Stimulated activated naive CD8-positive, alpha-beta T cell treated with anti-CD3 and anti-CD28 coated beads, Interleukin-15, amount 100 ng/mL, for 72 hours (primary cell): ENCODE measurements at regions not wholly inside any gene's neighbourhood (a gene's known extent, or its start where the extent isn't known, plus 50 kb on each side); places are given as distances from the start of the nearest gene placed in this dataset.
"Not testable (repeated sequence)": the region's sequence is repeated elsewhere in the genome, so short reads cannot be mapped to it uniquely, and the experiment has no call there.

Experiments used
- ATAC-seq: fragments of 150-1000 bp; cut with Tn5 transposase; 2 replicates; pipeline ENCODE4 v1.10.0; 2021; ENCODE audit warnings: mild to moderate bottlenecking, moderate library complexity
- DNase-seq, 2 donors: peaks; one replicate each; pipeline ENCODE4 v3.0.0; 2021 to 2022
- H3K27ac Mint-ChIP-seq, 2 donors: one replicate each; pipeline ENCODE4 v1.8.0; 2022; ENCODE audit warnings: mild to moderate bottlenecking in 2 of 2, mixed read lengths in 2 of 2, moderate library complexity in 2 of 2
- H3K27me3 Mint-ChIP-seq: one replicate; pipeline ENCODE4 v1.8.0; 2022; ENCODE audit warnings: mixed read lengths
- H3K4me1 Mint-ChIP-seq: one replicate; pipeline ENCODE4 v1.8.0; 2022; ENCODE audit warnings: mild to moderate bottlenecking, mixed read lengths
- H3K4me3 Mint-ChIP-seq, 2 donors: one replicate each; pipeline ENCODE4 v1.8.0; 2022; ENCODE audit warnings: mild to moderate bottlenecking in 2 of 2, mixed read lengths in 2 of 2, moderate library complexity in 1 of 2
- H3K9me3 Mint-ChIP-seq, 2 donors: one replicate each; pipeline ENCODE4 v1.8.0; 2022; ENCODE audit warnings: mixed read lengths in 2 of 2

DNA sequence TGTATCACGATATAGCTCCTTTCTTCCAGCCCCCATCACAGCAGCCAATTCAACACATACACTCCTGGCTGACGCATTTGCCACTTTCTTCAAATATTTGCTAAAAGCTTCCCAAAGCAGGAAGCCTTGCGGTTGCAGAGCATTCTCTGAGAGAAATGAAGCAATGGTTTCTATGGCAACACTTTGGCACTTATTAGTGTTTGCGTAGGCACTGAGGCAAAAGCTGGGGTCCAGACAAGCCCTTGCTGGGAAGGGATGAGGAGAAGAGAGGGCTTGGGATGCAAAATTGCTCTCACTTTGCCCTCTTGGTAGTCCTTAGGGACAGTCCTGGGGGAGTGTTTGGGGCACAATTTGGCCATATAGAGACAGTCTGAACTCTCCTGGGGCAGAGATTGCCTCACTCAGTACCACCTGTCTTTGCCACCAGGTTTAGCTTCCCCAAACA lies 55.0 kb upstream of the PAK3 start:
- no peak overlapping the region for H3K27ac Mint-ChIP-seq
- ATAC-seq (peak; percentile 63), DNase-seq (peak in 1 of 2 donors; percentile 8)
- no peak overlapping the region for H3K4me3 Mint-ChIP-seq
- H3K4me1 Mint-ChIP-seq = no peaks in the 10 kb centered on the region
- H3K9me3 Mint-ChIP-seq = no peaks in the 10 kb centered on the region
- no peaks in the 10 kb centered on the region for H3K27me3 Mint-ChIP-seq

DNA sequence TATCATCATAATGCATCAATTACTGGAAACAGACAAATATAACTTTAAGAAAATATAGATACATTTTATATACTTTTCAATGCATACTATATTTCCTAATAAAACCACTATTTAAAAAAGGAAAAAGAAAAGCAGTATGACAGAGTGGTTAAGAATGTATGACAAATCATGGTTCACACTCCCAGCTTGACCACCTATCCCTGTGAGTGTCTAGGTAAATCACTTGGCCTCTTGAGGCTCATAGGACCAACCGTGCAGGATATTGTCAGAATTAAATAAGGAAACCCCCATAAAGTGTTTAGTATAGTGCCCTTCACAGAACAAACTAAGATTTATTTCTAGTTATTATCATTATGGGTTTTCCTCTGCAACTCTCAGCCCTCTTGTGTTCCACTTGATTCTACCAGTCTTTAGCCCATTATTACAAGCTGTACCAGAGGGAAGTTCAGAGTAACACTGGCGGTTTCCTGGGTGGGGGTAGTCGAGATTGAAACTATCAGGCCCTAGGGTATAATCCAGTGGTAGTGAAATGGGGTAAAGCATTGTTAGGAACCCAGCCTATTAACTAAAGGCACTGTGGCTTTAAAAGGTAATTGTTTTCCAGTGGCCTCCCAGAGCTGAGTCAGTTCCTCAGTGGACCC lies 55.5 kb upstream of the PAK3 start:
- no peak overlapping the region for H3K4me3 Mint-ChIP-seq
- ATAC-seq (no peak), DNase-seq (no peak)
- H3K4me1 Mint-ChIP-seq = no peaks in the 10 kb centered on the region
- H3K27me3 Mint-ChIP-seq = no peaks in the 10 kb centered on the region
- H3K27ac Mint-ChIP-seq = no peak overlapping the region
- no peaks in the 10 kb centered on the region for H3K9me3 Mint-ChIP-seq

DNA sequence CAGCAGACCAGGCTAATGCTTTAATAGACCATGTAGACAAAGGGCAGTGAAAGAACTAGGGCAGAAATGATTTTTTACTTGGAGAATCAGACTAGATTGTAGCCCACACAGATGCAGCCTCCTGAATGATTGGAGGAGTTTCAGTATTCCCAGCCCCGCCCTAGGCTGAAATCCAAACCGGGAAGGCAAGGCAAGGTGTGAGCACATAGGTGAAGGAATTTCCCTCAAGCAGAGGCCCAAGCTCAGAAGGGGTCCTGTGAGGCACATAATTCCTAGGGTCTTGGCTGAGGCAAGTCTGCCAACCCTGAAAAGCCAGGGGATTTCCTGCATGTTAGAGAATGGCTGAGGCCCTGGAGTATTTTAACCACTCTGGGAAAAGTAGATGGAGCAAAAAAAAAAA lies 56.4 kb upstream of the PAK3 start:
- Mint-ChIP-seq H3K4me3 (no peak overlapping the region), H3K27ac (no peak overlapping the region), H3K4me1 (no peaks in the 10 kb centered on the region), H3K27me3 (no peaks in the 10 kb centered on the region), H3K9me3 (no peaks in the 10 kb centered on the region)
- DNase-seq (no peak), ATAC-seq (no peak)

DNA sequence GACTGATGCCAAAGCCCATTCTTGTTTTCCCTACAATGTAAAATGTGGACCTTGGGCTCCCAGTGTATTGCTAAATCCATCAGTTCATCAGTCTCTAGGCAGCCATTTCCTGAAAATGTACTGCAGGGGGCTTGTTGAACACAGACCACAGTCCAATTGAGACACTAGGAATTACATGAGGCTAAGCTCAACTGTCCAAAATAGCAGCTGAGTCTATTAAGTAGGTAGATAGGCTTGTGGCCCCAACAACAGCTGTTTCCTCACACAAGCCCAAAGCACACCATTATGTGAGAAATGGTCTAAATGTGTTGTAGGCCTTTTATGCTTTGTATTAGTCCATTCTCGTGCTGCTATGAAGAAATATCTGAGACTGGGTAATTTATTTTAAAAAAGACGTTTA lies 60.0 kb upstream of the PAK3 start:
- DNase-seq (no peak), ATAC-seq (no peak)
- no peaks in the 10 kb centered on the region for H3K9me3 Mint-ChIP-seq
- H3K4me3 Mint-ChIP-seq = no peak overlapping the region
- H3K27ac Mint-ChIP-seq = no peak overlapping the region
- no peaks in the 10 kb centered on the region for H3K27me3 Mint-ChIP-seq
- H3K4me1 Mint-ChIP-seq = no peaks in the 10 kb centered on the region

DNA sequence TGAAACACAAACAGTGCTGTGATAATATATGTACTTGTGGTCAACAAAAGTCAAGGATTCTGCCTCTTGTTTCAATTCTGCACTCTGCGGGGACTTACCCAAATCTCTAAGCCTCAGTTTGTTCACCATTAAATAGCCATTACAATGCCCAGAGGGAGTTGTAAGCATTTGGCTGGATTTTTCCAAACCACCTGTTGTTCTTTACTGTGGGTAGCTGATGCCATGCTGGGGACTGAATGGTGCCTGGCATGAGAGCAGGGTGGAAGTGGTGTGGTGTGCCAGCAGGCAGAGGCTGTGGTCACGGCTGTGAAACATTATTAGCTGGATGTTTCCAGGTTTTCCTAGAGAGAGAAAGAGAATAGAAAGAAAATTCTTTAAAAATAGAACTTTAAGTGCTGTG lies 60.7 kb upstream of the PAK3 start:
- Mint-ChIP-seq H3K9me3 (no peaks in the 10 kb centered on the region), H3K4me3 (no peak overlapping the region), H3K4me1 (no peaks in the 10 kb centered on the region), H3K27ac (no peak overlapping the region), H3K27me3 (no peaks in the 10 kb centered on the region)
- DNase-seq (no peak), ATAC-seq (no peak)

DNA sequence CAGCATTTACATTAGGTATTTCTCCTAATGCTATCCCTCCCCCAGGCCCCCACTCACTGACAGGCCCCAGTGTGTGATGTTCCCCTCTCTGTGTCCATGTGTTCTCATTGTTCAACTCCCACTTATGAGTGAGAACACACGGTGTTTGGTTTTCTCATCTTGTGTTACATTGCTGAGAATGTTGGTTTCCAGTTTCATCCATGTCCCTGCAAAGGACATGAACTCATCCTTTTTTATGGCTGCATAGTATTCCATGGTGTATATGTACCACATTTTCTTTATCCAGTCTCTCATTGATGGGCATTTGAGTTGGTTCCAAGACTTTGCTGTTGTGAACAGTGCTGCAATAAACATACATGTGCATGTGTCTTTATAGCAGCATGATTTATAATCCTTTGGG lies 73.0 kb upstream of the PAK3 start:
- not testable (repeated sequence) for H3K27me3 Mint-ChIP-seq, H3K27ac Mint-ChIP-seq, ATAC-seq, DNase-seq, H3K4me3 Mint-ChIP-seq, H3K9me3 Mint-ChIP-seq, H3K4me1 Mint-ChIP-seq

DNA sequence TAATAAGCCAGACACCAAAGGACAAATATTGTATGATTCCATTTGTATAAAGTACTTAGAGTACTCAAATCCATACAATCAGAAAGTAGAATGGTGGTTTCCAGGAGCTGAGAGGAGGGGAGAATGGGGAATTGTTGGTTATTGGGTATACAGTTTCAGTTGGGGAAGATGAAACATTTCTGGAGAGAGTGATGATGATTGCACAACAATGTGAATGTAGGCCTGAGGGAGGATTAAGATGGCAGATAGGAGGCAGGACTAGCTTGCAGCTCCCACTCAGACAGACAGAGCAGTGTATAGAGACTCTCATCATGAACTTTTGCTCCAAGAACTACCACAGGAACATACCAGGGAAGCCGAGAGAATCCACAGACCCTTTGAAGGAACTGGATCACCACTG lies 75.7 kb upstream of the PAK3 start:
- ATAC-seq (no peak), DNase-seq (no peak)
- peaks cover 0 to 5% of the 10 kb centered on the region in 2 donors for H3K9me3 Mint-ChIP-seq
- no peak overlapping the region for H3K4me3 Mint-ChIP-seq
- no peaks in the 10 kb centered on the region for H3K27me3 Mint-ChIP-seq
- no peaks in the 10 kb centered on the region for H3K4me1 Mint-ChIP-seq
- H3K27ac Mint-ChIP-seq = no peak overlapping the region

DNA sequence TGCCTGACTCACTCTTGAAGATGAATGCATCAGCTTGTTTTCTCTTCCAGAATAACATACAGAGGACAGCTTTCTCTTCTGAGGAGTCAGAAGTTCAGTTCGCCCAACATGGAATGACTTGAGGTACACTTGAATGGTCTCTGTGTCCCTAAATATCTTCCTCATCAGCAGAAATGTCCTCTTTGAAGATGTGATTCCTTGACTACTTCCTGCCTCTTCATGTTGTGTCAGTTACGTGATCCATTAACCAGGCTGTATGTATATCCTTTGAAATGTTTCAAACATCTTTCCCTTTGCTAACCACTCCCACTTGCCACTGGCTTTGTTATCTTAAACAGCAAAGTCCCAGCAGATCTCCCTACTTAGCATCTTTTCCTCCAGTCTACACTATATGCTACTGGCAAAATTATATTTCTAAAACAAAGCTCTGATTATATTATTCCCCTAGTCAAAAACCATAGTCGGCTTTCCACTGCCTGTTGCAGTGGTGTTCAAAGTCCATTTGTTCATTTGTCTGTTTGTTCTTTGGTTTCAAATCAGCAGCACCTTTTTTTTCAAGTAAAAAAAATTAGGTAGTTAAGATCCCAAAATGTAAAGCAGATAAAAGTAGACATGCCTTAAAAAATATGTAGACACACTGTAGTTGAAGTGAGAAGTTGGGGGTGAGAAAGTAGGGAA lies 82.1 kb upstream of the PAK3 start:
- no peaks in the 10 kb centered on the region for H3K27me3 Mint-ChIP-seq
- no peak for DNase-seq
- no peaks in the 10 kb centered on the region for H3K4me1 Mint-ChIP-seq
- no peak overlapping the region for H3K27ac Mint-ChIP-seq
- ATAC-seq = no peak
- H3K9me3 Mint-ChIP-seq = no peaks in the 10 kb centered on the region
- H3K4me3 Mint-ChIP-seq = no peak overlapping the region

DNA sequence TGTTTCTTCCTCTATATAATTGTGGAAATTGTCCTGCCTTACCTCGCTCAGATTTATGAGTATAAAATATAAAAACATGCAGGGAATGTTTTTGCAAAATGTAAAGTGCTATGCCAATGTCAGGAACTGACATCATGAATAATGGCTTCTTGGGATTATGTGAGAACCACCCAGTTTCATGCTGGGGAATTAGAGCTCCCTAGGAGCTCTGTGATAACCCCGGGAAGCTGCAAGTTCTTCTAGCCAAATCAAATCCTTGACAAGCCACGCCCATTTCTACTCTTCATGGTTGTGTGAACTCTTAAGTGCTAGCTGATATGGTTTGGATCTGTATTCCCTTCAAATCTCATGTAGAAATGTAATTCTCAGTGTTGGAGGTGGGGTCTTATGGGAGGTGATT lies 85.9 kb upstream of the PAK3 start:
- Mint-ChIP-seq H3K27me3 (no peaks in the 10 kb centered on the region), H3K9me3 (no peaks in the 10 kb centered on the region), H3K27ac (no peak overlapping the region), H3K4me1 (no peaks in the 10 kb centered on the region), H3K4me3 (no peak overlapping the region)
- ATAC-seq (no peak), DNase-seq (no peak)

DNA sequence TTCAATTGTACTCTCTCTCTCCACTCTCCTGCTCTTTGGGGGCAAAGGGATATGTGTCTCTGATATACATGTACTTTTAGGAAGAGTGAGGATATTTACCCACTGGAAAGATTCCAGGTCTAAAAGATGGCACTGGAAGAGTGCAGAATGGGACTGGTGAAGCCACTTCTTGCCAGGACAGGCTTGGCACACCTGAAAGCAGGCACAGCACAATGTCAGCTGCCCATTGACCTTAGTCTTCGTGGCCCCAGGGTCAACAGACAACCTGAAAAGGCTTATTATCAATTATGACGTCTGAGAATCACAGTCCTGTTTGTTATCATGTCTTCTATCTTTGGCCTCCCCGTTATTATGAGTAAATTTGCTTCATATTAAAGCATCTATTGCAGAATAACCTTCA lies 86.7 kb upstream of the PAK3 start:
- ATAC-seq (no peak), DNase-seq (no peak)
- H3K4me1 Mint-ChIP-seq = no peaks in the 10 kb centered on the region
- no peak overlapping the region for H3K27ac Mint-ChIP-seq
- H3K27me3 Mint-ChIP-seq = no peaks in the 10 kb centered on the region
- H3K9me3 Mint-ChIP-seq = no peaks in the 10 kb centered on the region
- no peak overlapping the region for H3K4me3 Mint-ChIP-seq

DNA sequence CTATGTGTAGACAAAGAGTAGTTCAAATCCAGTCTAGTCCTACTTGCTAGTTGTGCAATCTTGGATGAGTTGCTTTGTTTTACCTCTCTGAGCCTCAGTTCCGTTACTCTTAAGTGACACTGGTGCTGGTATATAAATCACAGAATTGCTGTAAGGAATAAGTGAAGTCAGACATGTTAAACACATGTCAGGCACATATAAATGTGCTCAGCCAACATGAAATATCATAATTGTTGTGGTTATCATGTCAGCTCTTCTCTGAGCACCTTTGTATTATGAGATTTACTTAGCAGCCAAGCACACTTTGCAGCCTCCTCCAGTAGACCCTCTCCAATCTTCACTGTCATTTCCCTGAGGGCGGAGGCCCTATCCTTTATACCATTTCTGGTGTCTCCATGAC lies 87.9 kb upstream of the PAK3 start:
- no peaks in the 10 kb centered on the region for H3K9me3 Mint-ChIP-seq
- H3K27ac Mint-ChIP-seq = no peak overlapping the region
- no peaks in the 10 kb centered on the region for H3K27me3 Mint-ChIP-seq
- DNase-seq = no peak
- no peak for ATAC-seq
- no peak overlapping the region for H3K4me3 Mint-ChIP-seq
- no peaks in the 10 kb centered on the region for H3K4me1 Mint-ChIP-seq

DNA sequence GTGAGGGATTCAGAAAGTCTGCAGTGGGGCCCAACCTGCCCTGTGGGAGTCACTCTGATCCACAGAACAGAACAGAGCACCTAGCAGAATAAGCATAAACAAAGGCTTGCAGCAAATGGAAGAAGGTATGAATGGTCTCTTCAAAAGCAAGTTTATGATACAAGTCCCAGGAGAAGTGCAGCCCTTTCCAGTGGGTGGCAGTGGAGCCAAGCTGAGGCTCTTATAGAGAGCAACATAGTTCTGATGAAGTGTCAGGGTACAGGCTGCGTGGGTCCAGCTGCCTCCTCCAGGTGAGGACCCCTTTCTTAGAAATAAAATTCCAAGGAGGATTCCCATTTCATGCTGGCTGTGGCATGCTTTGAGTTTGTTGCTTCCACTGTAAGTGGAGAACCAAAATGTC lies 88.8 kb upstream of the PAK3 start:
- Mint-ChIP-seq H3K9me3 (no peaks in the 10 kb centered on the region), H3K4me3 (no peak overlapping the region), H3K27me3 (no peaks in the 10 kb centered on the region), H3K27ac (no peak overlapping the region), H3K4me1 (no peaks in the 10 kb centered on the region)
- DNase-seq (no peak), ATAC-seq (no peak)

DNA sequence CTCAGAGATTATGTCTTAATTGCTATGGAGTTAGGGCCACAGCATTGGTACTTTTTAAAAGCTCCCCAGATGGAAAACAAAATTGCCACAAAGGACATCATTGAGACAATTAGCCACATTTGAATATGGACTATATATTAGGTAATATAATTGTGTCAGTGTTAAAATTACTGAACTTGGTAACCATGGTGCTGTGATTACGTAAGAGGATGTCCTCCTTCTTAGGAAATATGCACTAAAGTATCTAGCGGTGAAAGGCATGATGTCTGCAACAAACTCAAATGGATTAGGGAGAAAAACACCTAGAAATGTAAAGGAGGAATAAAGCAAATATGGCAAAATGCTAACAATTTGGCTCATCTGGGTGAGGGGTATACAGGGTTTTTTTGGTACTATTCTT lies 89.9 kb upstream of the PAK3 start:
- H3K9me3 Mint-ChIP-seq = no peaks in the 10 kb centered on the region
- ATAC-seq (no peak), DNase-seq (no peak)
- H3K27ac Mint-ChIP-seq = no peak overlapping the region
- H3K4me1 Mint-ChIP-seq = no peaks in the 10 kb centered on the region
- H3K4me3 Mint-ChIP-seq = no peak overlapping the region
- H3K27me3 Mint-ChIP-seq = no peaks in the 10 kb centered on the region

DNA sequence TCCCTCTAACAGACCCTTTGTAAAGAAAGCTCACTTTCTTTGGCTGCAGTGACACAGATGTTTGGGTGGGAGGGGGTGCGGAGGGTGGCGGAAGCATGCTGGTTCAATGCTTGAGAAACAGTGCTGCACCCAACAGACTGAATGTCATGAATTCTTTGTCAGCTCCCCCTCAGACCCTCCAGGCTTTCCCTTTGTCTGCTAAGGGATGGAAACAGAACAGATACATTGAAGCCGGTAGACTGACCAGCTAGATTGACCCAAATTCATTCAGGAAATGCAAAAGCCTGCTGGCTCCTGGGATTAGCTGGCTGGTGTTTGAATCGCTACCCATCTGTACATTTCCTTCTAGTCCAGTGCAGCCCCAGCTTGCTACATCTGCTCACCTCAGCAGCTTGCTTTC lies 90.8 kb upstream of the PAK3 start:
- ATAC-seq (no peak), DNase-seq (no peak)
- Mint-ChIP-seq H3K4me1 (no peaks in the 10 kb centered on the region), H3K27ac (no peak overlapping the region), H3K9me3 (no peaks in the 10 kb centered on the region), H3K27me3 (no peaks in the 10 kb centered on the region), H3K4me3 (no peak overlapping the region)

DNA sequence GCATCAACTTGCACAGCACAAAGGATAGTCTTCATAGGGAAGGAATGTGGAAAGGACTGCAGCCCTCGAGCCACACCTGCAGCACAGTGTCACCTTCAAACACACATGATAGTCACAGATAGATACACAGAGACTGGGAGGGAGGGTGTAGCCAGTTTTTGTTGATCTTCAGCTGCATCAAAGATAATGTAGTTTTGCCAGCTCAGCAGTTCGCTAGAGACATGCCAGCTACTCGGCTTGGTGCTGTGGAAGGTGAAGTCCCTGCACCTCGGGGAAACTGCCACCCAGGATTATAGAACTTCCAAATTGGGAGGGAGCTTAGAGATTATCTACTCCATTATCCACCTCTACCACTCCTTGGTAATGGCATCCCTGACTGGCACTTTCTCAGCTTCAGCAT lies 92.9 kb upstream of the PAK3 start:
- H3K27ac Mint-ChIP-seq = no peak overlapping the region
- no peaks in the 10 kb centered on the region for H3K4me1 Mint-ChIP-seq
- H3K9me3 Mint-ChIP-seq = peaks cover 0 to 5% of the 10 kb centered on the region in 2 donors
- ATAC-seq (no peak), DNase-seq (no peak)
- no peaks in the 10 kb centered on the region for H3K27me3 Mint-ChIP-seq
- no peak overlapping the region for H3K4me3 Mint-ChIP-seq

DNA sequence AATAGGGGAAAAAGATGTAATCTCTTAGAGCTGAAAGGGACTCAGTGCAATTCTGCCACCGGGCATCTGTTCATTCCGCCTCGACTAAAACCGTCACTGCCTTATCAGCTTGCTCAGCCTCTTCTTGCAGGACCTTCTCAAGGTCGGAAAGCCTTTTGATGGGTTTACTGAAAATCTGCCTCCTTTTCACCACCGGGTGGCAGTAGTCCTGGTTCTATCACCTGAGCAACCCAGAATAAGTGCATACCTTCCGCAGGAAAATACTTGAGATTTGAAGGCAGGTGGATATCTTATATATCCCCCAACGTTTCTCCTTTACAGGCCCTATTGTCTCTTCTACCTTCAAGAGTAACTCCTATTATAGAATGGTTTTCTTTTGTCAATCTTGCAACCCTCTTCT lies 103.4 kb upstream of the PAK3 start:
- Mint-ChIP-seq H3K27me3 (no peaks in the 10 kb centered on the region), H3K27ac (no peak overlapping the region), H3K4me3 (no peak overlapping the region), H3K9me3 (no peaks in the 10 kb centered on the region), H3K4me1 (no peaks in the 10 kb centered on the region)
- DNase-seq = peak in 1 of 2 donors; percentile 10
- no peak for ATAC-seq

DNA sequence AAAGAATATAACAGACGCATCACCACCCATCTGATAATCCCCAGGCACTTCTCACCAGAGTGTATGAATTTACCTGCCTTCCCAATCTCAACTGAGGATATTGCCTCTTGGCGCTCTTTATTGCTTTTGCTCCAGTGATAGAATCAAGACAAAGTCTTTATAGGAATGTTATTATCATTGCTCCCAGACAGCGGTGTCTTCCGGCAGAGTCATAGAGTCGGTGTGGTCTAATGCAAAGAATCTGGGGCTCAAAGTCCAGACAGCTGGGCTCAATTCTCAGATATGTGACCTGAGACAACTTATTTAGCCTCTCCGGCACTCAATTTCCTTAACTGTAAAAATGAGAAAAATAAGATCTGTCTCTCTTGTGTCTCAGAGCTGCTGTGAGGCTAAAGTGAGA lies 106.1 kb upstream of the PAK3 start:
- Mint-ChIP-seq H3K27me3 (no peaks in the 10 kb centered on the region), H3K27ac (peak overlapping the region in 1 of 2 donors; percentile 69), H3K9me3 (no peaks in the 10 kb centered on the region), H3K4me3 (no peak overlapping the region), H3K4me1 (no peaks in the 10 kb centered on the region)
- ATAC-seq = no peak
- no peak for DNase-seq
